CD4-positive, alpha-beta T cell treated with Interleukin-1 beta for 1 hour (primary cell): ENCODE measurements at regions not wholly inside any gene's neighbourhood (a gene's known extent, or its start where the extent isn't known, plus 50 kb on each side); places are given as distances from the start of the nearest gene placed in this dataset.

Source experiments
- DNase-seq, 2 donors: peaks; one replicate each; pipeline ENCODE4 v3.0.0-alpha.2; 2020 to 2022

- no peak for DNase-seq
Observed at GRCh38 chr2:37550190-37550589, 121.3 kb downstream of the CDC42EP3 start.

- no peak for DNase-seq
Observed at GRCh38 chr2:37551783-37552182, 119.7 kb downstream of the CDC42EP3 start.

DNA sequence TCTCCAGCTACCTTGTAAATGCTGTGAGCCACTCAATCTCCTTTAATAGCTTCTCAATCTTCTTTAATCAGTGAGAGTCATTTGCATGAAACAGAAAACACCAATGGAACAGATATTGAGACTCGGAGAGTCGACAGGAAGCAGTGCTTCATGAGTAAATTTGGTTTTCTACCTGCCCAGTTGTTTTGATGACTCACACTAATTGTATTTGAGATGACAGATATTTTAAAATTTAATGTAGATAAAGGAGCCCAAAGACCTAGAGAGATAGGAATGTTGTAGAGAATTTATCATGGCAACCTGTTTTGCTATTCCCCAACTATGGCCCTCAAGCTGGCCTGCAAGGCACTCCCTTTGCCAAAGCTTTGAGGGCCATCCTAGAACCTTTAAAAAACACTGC, 119.1 kb downstream of the CDC42EP3 start:
- DNase-seq: no peak

- DNase-seq: no peak
Observed at GRCh38 chr2:37553411-37554154, 117.9 kb downstream of the CDC42EP3 start.

DNA sequence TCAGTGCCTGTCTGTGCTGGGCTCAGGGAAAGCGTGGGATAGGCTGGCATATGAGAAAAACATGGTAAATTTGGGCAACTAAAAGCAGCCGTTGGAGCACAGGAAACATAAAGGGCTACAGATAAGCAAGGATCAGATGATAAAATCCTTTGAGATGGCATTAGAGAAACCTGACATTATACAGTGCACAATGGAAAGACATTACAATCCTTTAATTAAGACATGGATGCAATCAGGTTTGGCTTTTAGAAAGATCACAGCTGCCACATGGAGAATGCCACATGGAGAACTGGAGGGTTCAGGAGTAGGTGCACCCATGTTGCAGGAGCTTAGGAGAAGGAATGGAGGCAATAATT, 117.3 kb downstream of the CDC42EP3 start:
- no peak for DNase-seq

DNA sequence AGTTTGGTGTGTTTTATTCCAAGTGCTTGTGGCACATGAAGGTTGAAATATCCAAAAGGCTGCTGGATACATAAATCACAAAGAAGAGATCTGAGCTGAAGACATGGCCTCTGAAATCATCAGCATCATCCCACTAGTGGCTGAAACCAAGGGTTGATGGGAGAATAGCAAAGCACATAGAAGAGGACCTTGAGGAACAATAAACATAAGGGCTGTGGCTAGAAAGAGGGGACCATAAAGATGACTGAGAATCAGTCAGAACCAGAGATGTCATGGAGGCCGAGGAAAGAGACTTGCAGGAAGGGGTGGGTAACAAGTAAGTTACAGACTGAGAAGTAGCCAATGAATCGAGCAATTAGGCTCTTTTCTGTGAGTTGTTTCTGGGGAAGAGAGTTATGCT, 116.8 kb downstream of the CDC42EP3 start:
- no peak for DNase-seq

DNA sequence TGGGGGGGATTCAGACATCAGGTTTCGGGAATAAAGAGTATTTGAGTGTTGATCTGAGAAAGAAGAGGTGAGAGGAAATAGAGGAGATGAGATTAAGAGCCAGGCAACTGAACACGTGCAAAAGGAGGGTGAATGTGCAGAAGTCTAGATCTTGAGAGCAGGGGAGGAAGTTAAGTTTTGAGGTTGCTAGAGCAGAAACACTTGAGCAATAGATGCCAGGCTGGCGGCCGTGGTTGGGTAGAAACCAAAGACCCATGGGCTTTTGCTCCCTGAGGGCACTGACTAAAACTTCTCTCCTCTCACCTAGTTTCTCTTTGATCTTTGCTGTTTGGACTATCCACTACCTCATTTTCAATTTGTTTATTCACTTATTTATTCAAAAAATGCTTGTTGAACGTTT, 116.0 kb downstream of the CDC42EP3 start:
- DNase-seq: peak; percentile 24 to 49

- no peak for DNase-seq
Observed at GRCh38 chr2:37556256-37556655, 115.2 kb downstream of the CDC42EP3 start.

GRCh38 chr2:37558623-37559022, 112.8 kb downstream of the CDC42EP3 start:
- peak in 1 of 2 donors; percentile 44 for DNase-seq

DNA sequence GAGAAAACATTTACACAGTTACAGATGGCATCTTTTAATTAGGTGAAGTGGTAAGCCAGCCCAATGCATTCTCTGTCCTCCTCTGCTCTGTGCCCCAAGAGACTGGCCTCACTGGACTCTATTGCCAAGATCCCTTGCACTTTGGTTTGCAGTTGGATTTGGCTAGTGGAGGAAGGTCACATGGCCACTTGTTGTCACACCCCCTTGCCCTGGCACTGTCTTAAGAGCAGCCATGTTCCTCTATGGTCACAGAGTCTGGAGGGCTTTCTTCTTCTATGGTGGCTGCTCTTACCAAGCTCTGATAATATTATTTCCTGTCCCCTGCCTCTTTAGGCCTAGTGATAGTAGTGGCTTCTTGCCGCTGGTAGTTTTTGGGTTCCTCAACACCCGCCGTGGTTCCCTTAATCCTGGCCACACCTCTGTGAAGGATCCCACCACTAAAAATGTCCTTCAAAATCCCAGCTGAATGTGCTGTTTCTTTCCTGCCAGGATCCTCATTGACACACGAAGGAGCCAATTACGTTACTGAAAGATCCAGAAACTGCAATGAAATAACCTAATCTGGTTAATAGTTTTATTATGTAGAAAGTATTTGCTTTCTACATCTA, 111.1 kb downstream of the CDC42EP3 start:
- no peak for DNase-seq

DNA sequence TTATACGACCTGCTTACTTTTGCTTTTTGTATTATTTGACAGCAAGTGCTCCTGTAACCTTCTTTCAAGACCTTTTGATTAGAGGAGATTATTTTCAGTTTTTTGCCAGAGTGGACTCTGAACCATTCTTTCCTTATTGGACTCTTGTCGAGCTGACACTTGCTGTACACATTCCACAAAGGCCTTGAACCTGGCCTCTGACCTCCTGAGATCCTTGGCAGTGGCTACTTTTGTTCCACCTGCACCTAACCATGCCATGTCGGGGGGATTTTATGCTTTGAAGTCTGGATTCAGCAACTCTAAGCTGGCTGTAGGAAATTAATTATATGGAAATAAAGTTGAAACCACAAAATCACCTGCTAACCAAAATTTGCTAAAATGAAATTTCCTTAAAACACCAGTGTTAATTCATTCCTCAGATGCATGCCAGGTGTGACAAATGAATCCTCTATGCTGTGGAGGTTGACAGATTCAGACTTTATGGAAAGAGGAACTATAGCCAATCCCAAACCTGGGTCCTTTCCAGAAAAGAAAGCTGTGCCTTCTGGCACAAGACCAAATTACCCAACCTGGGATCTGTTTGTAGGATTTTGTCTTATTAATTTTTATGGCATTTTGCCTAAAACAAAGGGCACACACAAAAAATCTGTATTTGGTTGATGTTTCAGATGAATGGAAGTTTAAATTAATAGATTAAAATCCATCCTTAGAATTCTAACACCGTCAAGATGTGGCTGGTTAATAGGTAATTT, 110.4 kb downstream of the CDC42EP3 start:
- DNase-seq: no peak

- DNase-seq: no peak
Observed at GRCh38 chr2:37561615-37562569, 109.5 kb downstream of the CDC42EP3 start.

DNA sequence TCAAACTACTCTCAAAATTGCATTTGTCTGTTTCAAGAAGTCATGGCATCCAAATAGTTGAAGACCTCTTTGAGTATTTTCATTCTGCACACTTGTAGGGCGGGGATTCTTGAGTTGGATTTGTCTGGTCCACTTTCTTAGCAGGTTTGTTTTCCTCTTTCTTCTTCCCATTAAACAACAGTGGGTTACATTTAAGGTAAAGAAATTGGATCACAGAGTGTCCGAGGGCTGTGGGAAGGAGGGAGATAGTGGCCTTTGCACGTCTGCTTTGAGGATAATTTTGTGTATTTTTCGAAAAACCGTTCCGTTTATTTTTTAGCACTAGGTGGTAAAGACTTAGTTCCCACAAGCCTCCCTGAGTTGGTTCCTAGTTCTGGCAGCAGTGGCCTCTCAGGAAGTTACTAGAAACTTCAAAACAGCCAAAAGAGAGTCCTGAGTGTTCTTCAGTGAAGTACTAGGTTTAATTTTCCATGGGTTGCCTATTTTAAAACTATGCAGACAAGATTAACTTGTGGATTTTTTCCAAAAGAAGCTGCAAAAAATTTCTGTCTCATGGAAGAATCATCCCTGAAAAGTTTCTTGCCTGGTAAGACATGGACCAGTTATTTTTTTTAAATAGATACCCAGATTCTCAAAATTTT, 107.9 kb downstream of the CDC42EP3 start:
- no peak for DNase-seq

GRCh38 chr2:37564356-37564755, 107.1 kb downstream of the CDC42EP3 start:
- DNase-seq: no peak

- DNase-seq: no peak
Observed at GRCh38 chr2:37566517-37566981, 104.9 kb downstream of the CDC42EP3 start.

GRCh38 chr2:37568565-37568964, 102.9 kb downstream of the CDC42EP3 start:
- DNase-seq: peak in 1 of 2 donors; percentile 26

- DNase-seq: no peak
Observed at GRCh38 chr2:37569131-37569823, 102.2 kb downstream of the CDC42EP3 start.

DNA sequence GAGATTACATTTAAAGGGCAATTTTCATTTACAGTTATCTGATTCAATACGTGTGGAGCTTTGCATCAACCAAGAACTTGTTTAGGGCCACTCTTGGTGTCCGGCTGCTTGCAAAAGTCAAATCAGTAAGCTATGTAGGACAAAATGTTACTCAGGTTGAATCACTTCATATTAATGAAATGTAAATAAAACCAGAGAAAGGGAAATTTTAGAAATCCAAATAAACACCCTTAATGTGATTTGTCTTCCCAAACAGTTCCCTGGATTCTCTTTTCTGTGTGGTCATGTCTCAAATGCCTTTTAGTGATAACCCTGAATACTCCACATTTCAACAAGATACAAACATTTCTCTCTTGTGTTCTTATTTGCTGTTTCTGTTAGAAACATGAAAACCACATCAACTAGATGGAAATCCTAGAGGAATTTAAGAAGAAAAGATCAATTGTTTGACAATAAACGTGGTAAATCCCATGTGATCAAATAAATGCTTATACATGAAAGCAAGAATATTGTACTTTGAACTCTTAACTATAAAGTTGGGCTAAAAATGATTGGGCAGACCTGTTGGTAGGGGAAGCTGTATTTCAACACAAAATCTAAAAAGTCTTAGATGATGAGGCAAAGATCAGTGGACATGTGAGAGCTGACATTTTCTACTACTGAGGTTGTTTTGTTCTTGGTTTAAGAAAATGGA, 101.3 kb downstream of the CDC42EP3 start:
- no peak for DNase-seq

- no peak for DNase-seq
Observed at GRCh38 chr2:37570773-37571586, 100.5 kb downstream of the CDC42EP3 start.

DNA sequence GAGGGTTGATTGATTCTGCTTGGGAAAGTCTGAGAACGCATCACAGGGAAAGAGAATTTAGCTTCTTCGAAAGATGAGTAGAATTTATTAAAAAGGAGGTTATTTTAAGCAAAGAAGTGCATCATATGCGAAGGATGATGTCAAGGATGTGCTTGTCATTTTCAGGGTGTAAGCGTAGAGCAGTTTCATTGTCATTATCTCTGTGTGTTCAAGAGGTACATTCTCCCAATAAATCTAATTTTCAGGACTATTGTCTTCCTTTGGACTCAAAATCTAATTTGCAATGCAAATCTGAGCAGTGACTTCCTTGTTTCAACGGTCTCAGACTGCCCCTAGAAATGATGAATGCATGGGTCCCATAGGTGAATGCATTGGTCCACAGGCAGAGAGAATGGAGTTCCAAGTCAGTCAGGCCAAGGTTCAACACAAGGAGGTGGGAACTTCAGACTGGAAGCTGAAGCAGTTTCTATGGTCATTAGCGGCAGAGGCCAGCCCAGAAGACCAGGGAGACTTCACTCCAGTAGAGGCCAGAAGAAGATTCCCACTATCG, 99.8 kb downstream of the CDC42EP3 start:
- DNase-seq: no peak
